IPS-18c (cell line): ENCODE measurements at regions not wholly inside any gene's neighbourhood (a gene's known extent, or its start where the extent isn't known, plus 50 kb on each side); places are given as distances from the start of the nearest gene placed in this dataset.
"Not testable (repeated sequence)": the region's sequence is repeated elsewhere in the genome, so short reads cannot be mapped to it uniquely, and the experiment has no call there.

Source experiments
- H3K4me3 ChIP-seq: 2 replicates; pipeline ENCODE4 v1.7.0; 2013; ENCODE audit warnings: low read depth, mild to moderate bottlenecking, low read length, moderate library complexity; ENCODE audit not compliant: insufficient read depth
- H3K9me3 ChIP-seq: one replicate; pipeline ENCODE4 v1.6.1; 2013; ENCODE audit warnings: mild to moderate bottlenecking, low read length, moderate library complexity; ENCODE audit not compliant: control insufficient read depth, insufficient read depth

DNA sequence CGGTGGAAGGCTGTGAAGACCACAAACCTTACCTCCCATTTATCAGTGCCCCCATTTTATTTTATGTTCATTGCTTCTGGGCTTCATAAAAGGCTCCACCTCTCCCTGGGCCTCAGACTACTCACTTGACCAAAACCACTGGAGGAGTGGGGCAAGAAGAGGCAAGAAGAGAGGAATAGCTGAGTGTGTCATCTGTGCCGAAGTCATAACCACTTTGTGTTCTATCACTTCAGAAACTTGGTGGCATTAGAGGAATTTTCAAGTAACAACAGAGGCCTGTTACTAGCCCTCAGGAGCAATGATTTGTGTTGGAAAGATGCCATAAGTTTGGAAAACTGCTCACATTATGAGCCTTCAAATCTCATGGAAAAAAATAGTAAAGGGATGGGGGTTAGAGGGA lies 88.7 kb upstream of the PIK3R1 start:
- Histone ChIP-seq H3K4me3 (no peak overlapping the region), H3K9me3 (no peaks in the 10 kb centered on the region)

DNA sequence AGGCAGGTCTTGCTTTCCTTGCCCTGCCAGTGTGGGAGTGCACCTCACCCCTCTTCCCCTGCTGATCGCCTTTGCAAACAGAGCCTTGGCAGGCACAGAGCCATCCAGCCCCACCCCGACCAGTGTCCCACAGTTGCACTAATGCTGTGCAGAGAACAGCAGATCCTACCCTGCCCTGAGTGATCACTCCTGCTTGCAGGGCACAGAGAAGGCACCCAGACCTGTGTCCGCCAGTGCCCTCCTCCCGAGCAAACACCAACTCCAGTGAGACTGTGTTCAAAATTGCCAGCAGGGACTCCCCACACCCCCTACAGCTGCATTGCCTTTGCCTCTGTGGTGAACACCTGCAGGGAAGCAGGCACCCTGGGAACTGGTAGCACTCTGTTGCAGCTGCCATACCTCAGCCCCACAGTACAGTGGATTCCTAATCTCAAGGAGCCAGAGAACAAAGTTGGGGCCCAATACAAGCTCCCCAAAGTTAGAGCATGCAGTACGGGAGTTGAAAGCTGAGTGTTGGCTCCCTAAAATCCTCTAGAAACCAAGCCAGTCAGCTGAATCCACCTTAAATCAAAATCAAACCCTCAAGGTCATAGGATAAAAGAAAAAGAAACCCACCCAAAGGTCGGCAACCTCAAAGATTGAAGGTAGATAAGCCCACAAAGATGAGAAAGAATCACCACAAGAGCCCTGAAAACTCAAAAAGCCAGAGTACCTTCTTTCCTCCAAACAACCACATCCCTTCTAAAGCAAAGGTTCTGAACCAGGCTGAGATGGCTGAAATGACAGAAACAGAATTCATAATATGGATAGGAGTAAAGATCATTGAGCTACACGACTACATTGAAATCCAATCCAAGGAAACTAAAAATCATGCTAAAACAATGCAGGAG lies 92.9 kb upstream of the PIK3R1 start:
- Histone ChIP-seq H3K4me3 (no peak overlapping the region), H3K9me3 (no peaks in the 10 kb centered on the region)

DNA sequence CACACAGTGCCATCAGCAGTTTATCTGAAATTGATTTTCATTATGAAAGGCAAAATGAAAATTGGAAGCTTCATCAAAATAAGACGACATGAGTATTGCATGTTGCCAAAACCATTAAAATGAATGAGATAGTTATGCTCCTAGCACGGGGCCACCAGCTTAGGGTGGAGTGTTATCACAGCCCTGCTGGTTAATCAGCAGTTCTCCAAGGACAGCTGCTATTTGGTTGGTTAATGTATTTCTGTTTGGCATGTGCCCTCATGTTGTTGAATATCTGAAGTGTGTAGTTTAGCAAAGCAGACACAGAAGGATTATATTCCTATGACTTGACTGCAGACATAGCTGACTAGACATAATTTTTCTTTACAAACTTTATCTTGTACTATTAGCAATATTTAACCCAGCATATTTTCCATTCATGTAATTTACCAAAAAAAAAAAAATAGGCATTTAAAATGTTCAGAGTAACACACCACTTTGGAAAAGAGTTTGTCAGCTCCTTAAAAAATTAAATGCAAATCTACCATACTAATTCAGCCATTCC lies 98.6 kb upstream of the PIK3R1 start:
- Histone ChIP-seq H3K4me3 (no peak overlapping the region), H3K9me3 (no peaks in the 10 kb centered on the region)

DNA sequence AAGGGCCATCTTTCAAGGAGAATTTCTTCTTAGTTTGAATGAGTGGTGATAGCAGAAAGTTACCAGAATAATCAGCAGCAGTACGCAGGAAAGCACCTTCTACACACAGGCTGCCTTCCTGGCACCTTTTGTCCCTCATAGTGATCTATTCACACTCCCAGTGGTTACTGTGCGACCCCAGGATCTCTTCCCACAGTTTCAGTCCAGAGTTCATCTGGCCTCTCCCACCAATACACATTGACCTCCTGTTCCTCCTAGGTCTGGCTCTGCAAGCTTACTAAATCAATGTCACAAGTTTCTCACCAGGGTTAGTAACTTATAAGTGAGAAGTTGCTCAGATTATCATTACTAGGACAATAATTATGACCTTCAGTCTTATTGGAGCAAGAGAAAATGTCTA lies 99.1 kb upstream of the PIK3R1 start:
- H3K9me3 ChIP-seq, result no peaks in the 10 kb centered on the region
- no peak overlapping the region for H3K4me3 ChIP-seq

DNA sequence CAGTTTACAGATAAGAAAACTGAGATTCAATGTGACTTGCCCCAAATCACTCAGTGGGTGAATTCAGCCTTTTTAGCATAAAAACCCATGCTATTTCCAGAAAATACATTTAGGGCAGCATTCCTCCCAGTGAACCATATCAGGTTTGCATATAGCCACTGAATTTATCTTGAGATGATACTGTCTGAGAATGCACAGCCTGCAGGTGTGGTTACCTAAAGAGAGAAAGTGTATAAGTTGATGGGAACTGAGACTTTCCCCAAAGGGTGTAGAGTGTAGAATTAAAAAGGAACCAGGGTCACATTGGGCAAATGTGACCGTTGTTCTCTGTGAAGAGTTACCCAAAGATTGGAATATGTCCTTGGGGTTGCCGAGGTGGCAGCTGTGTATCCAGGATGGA lies 100.0 kb upstream of the PIK3R1 start:
- H3K9me3 ChIP-seq, result no peaks in the 10 kb centered on the region
- H3K4me3 ChIP-seq, result no peak overlapping the region

DNA sequence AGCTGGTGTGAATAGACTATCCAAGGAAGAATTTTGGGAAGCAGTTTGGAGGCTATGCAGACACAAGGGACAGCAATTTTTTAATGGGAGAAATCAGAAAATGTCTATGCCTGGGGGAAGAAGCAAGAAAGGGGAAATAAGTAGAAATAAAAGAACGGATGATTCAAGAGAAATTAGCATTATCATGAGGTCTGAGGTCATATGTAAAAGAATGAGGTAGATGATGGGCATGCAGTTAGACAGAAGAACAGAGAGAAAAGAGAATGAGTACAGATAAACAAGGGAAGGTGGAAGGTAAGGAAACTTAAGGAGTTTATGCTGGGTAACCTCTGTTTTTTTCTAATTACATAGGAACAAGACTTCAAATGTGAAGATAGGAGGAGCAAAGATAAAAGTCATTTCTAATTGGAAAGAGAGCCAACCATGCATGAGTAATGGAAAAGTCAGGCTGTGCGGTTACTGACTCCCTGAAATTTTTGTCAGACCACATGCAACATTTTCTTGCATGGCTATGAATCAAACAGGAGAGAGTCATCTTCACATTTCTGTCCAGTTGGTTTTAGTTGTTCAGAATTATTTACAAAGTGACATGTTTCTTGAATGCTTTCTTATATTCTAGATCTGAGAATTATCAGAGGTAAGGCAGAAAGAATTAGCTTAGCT lies 101.0 kb upstream of the PIK3R1 start:
- H3K4me3 ChIP-seq, result no peak overlapping the region
- H3K9me3 ChIP-seq, result no peaks in the 10 kb centered on the region

DNA sequence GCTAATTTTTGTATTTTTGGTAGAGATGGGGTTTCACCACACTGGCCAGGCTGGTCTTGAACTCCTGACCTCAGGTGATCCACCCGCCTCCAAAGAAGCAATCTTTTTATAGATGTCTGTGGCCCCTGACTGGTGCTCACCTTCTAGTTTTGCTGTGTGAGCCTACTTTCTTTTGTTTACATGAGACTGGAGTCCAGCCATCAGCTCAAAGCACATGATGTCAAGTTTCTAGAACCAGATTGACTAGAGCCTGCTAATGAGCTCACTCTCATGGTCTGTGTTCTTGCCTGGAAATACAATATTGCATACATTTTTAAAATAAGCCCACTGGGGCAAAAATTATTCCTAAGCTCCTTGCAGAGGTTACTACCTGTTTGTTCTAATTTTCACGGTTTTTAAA lies 102.9 kb upstream of the PIK3R1 start:
- Histone ChIP-seq H3K4me3 (no peak overlapping the region), H3K9me3 (no peaks in the 10 kb centered on the region)

DNA sequence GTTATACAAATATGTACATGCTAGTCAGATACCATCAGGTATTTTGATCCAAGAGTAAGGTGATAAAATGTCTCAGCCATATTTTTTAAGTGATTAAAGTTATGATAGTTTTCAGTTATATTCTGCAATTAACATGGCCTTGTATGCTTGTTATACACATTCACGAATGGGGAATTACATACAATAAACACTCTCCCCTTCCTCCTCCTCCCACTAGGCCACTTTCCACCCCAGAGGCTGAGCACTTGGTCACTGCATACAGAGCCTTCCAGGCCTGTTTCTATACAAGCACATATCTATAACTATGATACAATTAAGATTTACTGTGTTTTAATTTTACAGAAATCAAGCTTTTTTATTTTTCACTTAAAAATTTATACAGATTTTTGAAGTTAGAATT lies 104.7 kb upstream of the PIK3R1 start:
- H3K4me3 ChIP-seq, result no peak overlapping the region
- no peaks in the 10 kb centered on the region for H3K9me3 ChIP-seq

DNA sequence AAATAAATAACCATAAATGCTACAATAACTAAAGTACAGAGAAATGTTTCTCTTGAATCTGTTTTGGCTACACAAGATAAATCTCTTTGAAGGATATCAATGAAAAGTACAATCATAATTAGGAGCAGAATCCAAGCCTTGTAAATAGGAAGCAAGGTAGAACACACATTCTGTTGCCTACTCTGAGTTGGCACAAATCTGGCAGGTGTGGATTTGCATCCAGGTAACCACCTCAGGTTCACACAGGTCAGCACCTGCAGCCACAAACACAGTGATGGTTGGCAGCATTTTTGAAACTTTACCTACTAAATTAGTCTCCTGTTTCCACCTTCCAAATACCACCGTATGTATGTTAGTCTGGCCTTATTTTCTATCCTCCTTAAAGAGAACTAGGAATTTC lies 105.3 kb upstream of the PIK3R1 start:
- no peak overlapping the region for H3K4me3 ChIP-seq
- no peaks in the 10 kb centered on the region for H3K9me3 ChIP-seq

DNA sequence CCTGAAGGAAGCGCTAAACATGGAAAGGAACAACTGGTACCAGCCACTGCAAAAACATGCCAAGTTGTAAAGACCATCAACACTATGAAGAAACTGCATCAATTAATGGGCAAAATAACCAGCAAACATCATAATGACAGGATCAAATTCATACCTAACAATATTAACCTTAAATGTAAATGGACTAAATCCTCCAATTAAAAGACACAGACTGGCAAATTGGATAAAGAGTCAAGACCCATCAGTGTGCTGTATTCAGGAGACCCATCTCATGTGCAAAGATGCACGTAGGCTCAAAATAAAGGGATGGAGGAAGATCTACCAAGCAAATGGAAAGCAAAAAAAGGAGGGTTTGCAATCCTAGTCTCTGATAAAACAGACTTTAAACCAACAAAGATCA lies 111.3 kb upstream of the PIK3R1 start:
- not testable (repeated sequence) for H3K4me3 ChIP-seq, H3K9me3 ChIP-seq

DNA sequence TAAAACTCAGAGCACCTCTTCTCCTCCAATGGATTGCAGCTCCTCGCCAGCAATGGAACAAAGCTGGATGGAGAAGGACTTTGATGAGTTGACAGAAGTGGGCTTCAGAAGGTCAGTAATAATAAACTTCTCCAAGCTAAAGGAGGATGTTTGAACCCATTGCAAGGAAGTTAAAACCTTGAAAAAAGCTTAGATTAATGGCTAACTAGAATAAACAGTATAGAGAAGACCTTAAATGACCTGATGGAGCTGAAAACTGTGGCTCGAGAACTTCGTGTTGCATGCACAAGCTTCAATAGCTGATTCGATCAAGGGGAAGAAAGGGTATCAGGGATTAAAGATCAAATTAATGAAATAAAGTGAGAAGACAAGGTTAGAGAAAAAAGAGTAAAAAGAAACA lies 112.3 kb upstream of the PIK3R1 start:
- not testable (repeated sequence) for H3K4me3 ChIP-seq, H3K9me3 ChIP-seq

DNA sequence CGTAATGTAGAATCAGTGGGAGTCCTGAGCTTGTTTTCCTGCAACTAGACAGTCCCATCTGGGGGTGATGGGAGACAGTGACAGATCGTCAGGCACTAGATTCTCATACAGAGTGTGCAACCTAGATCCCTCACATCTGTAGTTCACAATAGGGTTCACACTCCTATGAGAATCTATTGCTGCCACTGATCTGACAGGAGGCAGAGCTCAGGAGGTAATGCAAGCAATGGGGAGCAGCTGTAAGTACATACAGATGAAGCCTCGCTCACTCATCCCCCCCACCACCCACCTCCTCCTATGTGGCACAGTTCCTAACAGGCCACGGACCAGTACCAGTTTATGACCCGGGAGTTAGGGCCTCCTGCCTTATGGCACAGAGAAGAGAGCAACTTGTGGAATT lies 116.2 kb upstream of the PIK3R1 start:
- no peak overlapping the region for H3K4me3 ChIP-seq
- H3K9me3 ChIP-seq, result no peaks in the 10 kb centered on the region

DNA sequence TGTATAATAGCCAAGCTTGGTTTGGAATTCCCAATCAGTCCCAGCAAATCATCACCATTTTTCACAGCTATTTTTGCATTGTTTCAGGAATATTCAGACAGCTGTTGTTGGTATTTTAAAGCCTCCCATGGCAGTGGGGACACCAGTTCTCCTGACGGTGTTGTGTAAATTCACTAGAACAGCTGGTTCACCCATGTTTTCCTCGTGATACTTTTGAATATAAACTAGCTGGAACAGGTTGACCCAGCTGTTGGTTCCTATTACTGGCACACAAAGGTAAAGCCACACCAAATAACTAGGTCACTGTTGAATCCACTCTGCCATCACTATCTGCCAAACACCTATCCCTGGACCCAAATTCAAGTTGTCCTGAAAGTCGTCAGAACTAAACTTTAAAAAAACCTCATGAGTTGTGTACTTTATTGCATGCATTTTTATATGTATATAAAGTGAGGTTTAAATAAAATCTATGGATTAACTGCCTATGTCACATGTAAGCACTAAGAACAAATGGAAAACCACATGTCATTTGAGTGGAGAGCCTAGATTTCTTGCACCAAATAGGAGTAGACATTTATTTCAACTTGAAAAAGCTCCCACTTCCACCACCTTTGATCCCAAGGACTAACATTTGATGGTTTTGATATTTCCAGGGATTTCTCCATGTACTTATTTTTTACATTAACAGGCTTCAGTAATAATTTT lies 121.9 kb upstream of the PIK3R1 start:
- Histone ChIP-seq H3K4me3 (no peak overlapping the region), H3K9me3 (no peaks in the 10 kb centered on the region)

DNA sequence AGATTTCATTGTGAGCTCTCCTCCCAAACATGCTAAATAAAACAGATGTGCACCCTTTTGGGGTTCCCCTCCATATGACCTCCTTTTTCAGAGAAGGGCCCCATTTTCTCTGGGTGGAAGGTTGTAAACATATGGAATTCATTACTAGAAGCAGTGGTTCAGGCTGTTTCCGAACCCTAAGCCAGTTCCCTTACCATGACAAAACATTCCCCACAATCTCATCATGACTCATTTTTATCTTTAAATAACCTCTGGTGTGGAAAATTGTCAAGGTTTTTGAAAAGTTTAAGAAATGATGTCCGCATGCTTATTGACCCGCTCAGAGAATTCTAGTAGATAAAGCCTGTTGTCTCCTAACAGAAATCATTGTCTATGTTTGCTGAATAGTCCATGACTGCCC lies 127.3 kb upstream of the PIK3R1 start:
- Histone ChIP-seq H3K4me3 (no peak overlapping the region), H3K9me3 (no peaks in the 10 kb centered on the region)

DNA sequence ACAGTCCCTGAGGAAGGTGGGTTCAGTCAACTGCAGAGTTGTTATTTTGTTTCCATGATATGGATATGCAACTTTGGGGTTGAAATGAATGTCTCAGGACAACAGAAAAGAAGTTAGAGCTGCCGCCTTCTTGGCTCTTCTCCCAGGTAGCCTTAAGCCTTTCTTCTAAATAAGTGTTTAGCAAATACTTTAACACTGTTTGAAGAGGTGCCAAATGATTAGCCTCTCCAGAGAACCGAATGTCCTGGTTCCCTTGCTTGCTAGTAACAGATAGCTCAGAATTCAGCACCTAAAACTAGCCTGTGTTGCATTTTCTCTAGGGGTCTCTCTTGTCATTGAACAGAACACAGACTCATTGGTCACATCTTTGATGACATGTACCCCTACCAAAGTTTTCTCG lies 127.7 kb upstream of the PIK3R1 start:
- H3K9me3 ChIP-seq, result no peaks in the 10 kb centered on the region
- H3K4me3 ChIP-seq, result no peak overlapping the region

DNA sequence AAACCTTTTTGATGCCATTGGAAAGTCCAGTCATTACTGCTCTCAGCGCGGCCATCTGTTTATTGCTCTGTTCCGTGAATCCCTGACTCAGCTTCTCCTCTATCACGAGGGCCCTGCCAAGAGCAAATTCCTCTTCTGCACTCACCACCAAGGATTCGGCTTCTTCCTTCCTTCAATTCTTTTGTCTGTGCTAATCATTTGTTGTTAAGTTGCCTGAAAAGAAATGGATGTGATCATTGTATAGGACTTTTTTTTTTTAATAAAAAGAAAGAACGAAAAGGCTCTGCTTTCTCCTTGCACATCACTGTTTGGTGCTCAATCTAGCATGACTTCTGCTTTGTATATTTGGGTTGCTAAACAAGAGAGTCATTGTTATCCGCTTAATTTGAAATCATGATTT lies 128.7 kb upstream of the PIK3R1 start:
- Histone ChIP-seq H3K9me3 (no peaks in the 10 kb centered on the region), H3K4me3 (no peak overlapping the region)

DNA sequence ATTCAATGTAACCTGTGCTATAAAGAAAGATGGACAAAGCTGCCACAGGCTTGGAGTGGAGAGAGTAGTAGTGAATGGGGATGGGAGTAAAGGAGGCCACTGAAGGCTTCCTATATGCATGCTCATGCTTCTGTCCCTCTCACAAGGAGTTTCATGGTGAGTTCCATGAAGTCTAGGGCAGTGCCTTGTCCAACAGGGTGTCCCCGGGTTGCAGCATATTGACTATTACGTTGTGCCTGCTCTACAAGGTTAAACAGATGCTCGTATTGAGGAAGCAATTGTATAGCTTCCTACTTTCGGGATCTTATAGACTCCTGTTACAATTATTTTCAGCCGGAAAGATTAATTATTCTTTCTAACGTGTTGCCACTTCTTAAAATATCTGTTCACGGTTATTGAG lies 129.1 kb upstream of the PIK3R1 start:
- Histone ChIP-seq H3K9me3 (no peaks in the 10 kb centered on the region), H3K4me3 (no peak overlapping the region)

DNA sequence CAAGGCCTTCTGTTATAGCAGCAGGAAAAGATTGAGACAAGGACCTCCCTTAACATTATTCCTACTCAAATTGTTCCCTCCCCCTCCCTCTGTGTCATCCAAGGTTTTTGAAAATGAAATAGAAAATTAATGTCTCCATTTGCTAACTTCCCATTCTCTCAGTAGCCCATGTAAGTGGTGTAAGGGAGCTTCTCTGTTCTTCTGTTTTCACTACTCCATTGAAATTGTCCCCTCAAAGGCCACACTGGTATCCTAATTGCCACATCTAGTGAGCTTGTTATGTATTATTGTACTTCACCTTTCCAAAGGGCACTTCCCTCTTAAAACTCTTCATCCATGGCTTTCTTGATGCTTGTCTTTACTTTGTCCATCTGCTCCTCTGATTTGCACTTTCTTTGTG lies 131.2 kb upstream of the PIK3R1 start:
- Histone ChIP-seq H3K9me3 (no peaks in the 10 kb centered on the region), H3K4me3 (no peak overlapping the region)
